Kidney epithelial cell (primary cell): ENCODE measurements at regions not wholly inside any gene's neighbourhood (a gene's known extent, or its start where the extent isn't known, plus 50 kb on each side); places are given as distances from the start of the nearest gene placed in this dataset.

Experiments
- DNase-seq: peaks from one replicate; pipeline ENCODE4 v3.0.0-alpha.2; 2010; ENCODE audit warnings: low read depth
- H3K27me3 ChIP-seq: 2 replicates; pipeline ENCODE4 v1.6.0; 2011; ENCODE audit warnings: low read length; ENCODE audit not compliant: control insufficient read depth, insufficient read depth
- H3K36me3 ChIP-seq: 2 replicates; pipeline ENCODE4 v1.5.1; 2011; ENCODE audit warnings: low read length; ENCODE audit not compliant: control insufficient read depth, insufficient read depth
- H3K4me3 ChIP-seq: 2 replicates; pipeline ENCODE4 v1.5.1; 2011; ENCODE audit warnings: low read depth, mild to moderate bottlenecking, control low read depth, low read length
- CTCF ChIP-seq: IDR thresholded peaks from 2 replicates; pipeline ENCODE4 v1.5.1; 2011; ENCODE audit warnings: mild to moderate bottlenecking, moderate library complexity, low read length, control low read depth, inconsistent platforms; ENCODE audit not compliant: insufficient read depth, poor library complexity, severe bottlenecking

- H3K4me3 ChIP-seq = no peak overlapping the region
- TF ChIP-seq CTCF = no peak
- DNase-seq = no peak
- H3K27me3 ChIP-seq = no peaks in the 10 kb centered on the region
- H3K36me3 ChIP-seq = no peaks in the 10 kb centered on the region
These were observed 54.7 kb upstream of the ARSJ start for GRCh38 chr4:114034189-114034588.

GRCh38 chr4:114036426-114036825 is 57.0 kb upstream of the ARSJ start:
- Histone ChIP-seq H3K27me3 (no peaks in the 10 kb centered on the region), H3K4me3 (no peak overlapping the region), H3K36me3 (no peaks in the 10 kb centered on the region)
- DNase-seq = no peak
- no peak for TF ChIP-seq CTCF

- TF ChIP-seq CTCF = no peak
- Histone ChIP-seq H3K4me3 (no peak overlapping the region), H3K27me3 (no peaks in the 10 kb centered on the region), H3K36me3 (no peaks in the 10 kb centered on the region)
- DNase-seq = no peak
These were observed 57.4 kb upstream of the ARSJ start for GRCh38 chr4:114036864-114037263.

- no peak for DNase-seq
- no peak for TF ChIP-seq CTCF
- H3K27me3 ChIP-seq = no peaks in the 10 kb centered on the region
- H3K4me3 ChIP-seq = no peak overlapping the region
- no peaks in the 10 kb centered on the region for H3K36me3 ChIP-seq
These were observed 58.5 kb upstream of the ARSJ start for GRCh38 chr4:114037988-114038387.

GRCh38 chr4:114038762-114039387 is 59.4 kb upstream of the ARSJ start:
- Histone ChIP-seq H3K27me3 (no peaks in the 10 kb centered on the region), H3K36me3 (no peaks in the 10 kb centered on the region), H3K4me3 (no peak overlapping the region)
- TF ChIP-seq CTCF = no peak
- DNase-seq = no peak

- TF ChIP-seq CTCF = no peak
- Histone ChIP-seq H3K4me3 (no peak overlapping the region), H3K27me3 (no peaks in the 10 kb centered on the region), H3K36me3 (no peaks in the 10 kb centered on the region)
- DNase-seq = peak; percentile 5
These were observed 61.1 kb upstream of the ARSJ start for GRCh38 chr4:114040319-114041116.
